GM19035 (cell line): ENCODE measurements at regions not wholly inside any gene's neighbourhood (a gene's known extent, or its start where the extent isn't known, plus 50 kb on each side); places are given as distances from the start of the nearest gene placed in this dataset.
"Not testable (repeated sequence)": the region's sequence is repeated elsewhere in the genome, so short reads cannot be mapped to it uniquely, and the experiment has no call there.

Source experiments
- ATAC-seq: cut with Tn5 transposase; IDR thresholded peaks from one replicate; pipeline ENCODE4 v1.9.1; 2021; ENCODE audit not compliant: unreplicated experiment

DNA sequence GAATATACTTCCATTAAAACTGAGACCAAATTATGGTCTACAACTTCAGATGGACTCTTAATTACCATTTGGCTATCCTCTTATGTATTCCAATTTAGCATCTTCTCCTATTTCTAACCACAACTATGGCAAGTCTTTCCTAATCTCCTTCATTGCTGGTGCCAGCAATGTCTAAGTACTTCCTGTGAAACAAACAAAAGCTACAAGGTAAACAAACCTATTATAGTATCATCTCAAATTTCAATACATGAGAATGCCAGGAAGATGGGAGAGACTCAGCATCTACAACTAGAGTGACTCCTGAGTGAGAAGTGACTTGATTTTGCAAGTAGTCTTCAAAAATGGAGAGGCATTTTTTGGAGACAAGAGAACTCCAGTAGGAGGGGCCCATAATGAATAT is 202.9 kb upstream of the ATXN7L3B start:
- no peak for ATAC-seq

- ATAC-seq = no peak
Measured at GRCh38 chr12:74337951-74338350, 199.7 kb upstream of the ATXN7L3B start.

DNA sequence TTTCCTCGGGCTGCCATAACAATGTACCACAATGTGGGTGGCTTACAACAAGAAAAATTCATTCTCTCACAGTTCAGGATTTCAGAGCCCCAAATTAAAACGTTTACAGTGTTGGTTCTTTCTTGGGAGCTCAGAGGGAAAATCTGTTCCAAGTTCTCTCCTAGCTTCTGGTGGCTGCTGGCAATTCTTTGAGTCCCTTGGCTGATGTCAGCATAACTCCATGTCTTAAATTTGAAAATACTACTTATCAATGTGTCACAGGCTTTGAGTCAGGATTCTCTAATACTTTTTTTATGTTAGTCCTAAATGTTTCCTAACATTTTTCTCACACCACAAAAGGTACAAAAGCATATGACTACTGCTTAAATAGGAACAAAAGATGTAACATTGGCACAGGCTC is 198.4 kb upstream of the ATXN7L3B start:
- ATAC-seq = no peak

DNA sequence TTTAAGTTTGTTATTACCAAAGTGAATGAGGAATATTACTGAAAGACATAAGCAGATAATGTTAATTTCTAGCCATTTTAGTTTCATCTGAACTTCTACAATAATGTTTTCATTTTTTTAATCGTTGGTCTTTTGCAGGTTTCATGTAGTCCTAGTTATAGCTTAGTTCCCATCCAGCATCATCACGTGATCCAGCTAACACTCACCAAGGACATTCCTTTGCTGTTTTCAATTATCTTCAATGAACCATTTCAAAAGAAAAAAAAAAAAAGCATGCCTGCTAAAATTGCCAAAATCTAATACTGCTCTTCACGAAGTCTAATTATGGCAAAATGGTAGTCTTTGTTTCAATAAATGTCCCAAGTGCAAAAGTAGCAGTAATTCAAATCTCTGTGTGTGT is 187.7 kb upstream of the ATXN7L3B start:
- no peak for ATAC-seq

- ATAC-seq = peak; percentile 87
Measured at GRCh38 chr12:74365178-74365964, 172.3 kb upstream of the ATXN7L3B start.

DNA sequence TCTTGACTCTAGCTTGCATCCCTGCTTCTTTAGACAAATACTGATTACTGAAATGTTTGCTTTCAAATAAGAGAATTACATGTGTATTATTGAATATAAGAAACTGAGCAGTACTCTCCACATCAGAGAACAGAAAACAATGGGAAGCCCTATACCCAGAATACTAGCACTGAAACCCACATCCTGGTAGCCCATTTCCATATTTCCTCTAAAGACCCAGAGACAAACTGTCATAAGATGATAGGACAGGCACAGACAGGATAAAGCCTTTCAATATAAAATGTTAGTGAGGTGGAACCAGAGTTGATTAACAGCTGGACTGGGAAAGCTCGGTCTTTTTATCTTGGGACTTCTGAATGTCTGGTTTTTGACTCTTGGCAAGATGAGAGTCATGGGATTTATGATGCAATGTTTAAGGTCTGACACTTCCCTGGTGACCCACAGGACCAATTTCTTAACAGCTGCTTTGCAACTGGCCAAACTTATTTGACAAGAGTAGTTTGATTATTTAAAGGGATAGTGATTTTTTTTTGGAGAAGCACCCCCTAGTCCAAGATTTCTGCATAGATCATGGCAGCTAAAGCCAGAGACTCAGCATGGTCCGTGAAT is 166.9 kb upstream of the ATXN7L3B start:
- ATAC-seq = no peak

DNA sequence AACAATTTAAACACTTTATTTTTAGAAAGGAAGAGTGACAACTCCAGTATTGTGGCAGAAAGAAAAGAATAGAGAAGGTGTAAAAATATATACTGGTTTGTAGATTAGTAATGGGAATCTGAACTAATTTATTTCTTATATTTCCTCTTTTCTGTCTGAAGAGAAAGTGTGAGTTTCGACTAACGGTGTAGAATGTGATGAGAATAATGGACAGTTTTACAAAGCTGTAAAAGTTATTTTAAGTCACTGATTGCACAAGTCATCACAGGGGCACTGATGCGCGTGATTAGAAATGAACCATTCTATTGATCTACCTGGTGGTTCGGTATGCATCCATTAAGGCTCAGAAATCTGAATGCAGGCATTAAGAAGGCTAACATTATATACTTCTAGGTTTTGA is 158.5 kb upstream of the ATXN7L3B start:
- ATAC-seq = no peak

DNA sequence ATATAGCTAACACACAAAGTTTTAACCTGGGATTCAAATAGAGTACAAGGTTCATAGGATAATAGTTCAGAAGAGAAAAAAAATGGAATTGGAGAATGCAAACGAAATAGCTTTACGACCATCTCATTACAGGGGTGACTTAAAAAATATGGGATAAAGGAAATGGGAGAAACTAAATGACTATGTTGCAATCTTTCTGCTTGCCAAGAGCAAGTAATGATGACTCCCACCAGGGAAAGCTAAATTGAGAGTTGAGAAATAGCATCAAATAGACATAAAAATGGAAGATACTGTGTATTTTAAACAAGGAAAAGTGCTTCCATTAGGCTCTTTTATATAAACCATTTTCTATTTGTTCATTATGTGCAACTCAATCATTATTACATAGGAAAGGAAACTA is 155.7 kb upstream of the ATXN7L3B start:
- ATAC-seq = no peak

- ATAC-seq = no peak
Measured at GRCh38 chr12:74382983-74383382, 154.7 kb upstream of the ATXN7L3B start.

DNA sequence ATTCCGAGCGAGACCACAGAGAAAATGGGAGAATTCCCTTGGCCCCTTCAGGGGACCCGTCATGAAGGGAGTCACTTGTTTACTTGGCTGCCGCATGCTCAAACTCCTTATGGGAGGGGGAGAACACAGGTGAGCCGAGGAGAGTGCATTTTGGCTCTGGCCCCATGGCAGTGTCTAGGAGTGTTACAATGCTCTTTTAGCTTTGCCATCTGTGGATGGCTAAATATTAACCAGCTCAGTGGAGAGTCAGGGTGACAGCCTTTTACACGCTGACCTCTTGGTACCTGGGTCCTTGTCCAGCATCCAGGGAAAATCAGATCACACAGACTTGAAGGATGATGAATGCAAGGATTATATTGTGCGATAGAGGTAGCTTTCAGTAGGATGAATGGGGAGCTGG is 146.4 kb upstream of the ATXN7L3B start:
- ATAC-seq = no peak

- no peak for ATAC-seq
Measured at GRCh38 chr12:74393272-74393671, 144.4 kb upstream of the ATXN7L3B start.

DNA sequence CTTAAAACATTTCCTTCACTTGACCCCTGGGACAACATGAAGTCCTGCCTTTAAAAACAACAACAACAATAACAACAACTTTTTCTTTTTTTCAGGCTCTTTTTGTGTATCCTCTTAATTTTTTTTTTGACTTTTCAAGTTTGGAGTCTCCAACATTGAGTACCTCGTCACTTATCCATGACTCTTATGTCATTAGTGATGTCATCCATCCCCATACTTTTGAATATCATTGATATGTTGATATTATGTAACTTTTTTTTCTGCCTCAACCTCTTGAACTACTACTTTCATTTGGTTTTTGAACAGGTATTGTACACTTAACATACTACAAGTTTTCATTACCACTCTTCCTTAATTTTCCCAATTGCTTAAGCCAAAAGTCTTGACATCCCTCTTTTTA is 143.0 kb upstream of the ATXN7L3B start:
- ATAC-seq = no peak

DNA sequence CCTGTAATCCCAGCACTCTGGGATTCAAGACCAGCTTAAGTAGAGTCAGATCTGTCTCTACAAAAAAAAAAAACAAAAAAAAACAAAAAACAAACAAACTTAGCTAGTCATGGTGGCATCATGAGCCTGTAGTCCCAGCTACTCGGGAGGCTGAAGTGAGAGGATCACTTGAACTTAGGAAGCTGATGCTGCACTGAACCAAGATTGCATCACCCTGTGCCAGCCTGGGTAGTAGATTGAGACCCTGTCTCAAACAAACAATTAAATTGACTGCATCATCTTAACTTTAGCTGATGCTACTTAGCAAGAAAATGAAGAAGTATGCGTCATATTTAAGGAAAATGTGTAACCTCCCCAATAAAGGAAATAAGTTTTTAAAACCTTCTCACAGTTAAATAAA is 136.6 kb upstream of the ATXN7L3B start:
- ATAC-seq = no peak

GRCh38 chr12:74401966-74402365 is 135.7 kb upstream of the ATXN7L3B start:
- no peak for ATAC-seq

- not testable (repeated sequence) for ATAC-seq
Measured at GRCh38 chr12:74403221-74403470, 134.5 kb upstream of the ATXN7L3B start.

DNA sequence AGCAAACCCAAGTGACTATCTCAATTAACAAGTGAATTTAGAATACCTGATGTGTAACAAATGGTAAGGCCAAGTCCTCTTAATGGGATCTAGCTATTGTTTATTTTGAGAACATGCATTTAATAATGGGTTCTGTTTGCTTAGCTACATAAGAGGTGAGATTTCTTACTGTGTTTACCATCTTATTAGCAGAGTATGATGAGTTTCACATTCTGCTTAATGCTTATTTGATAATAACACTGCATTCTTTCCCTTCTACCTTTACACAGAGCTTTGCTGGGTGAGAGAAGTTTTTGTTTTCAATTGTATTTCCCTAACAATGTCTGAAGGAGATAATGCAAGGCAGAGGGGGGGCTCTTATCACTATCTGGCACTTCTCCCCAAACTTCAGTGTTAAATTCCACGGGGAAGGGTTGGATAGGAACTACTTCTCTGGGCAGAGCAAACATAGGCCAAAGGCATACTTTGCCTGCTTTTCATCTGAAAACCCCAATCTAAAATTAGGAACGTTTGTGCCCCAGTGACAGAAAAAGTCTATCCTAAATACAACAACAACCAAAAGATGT is 129.0 kb upstream of the ATXN7L3B start:
- ATAC-seq = no peak

DNA sequence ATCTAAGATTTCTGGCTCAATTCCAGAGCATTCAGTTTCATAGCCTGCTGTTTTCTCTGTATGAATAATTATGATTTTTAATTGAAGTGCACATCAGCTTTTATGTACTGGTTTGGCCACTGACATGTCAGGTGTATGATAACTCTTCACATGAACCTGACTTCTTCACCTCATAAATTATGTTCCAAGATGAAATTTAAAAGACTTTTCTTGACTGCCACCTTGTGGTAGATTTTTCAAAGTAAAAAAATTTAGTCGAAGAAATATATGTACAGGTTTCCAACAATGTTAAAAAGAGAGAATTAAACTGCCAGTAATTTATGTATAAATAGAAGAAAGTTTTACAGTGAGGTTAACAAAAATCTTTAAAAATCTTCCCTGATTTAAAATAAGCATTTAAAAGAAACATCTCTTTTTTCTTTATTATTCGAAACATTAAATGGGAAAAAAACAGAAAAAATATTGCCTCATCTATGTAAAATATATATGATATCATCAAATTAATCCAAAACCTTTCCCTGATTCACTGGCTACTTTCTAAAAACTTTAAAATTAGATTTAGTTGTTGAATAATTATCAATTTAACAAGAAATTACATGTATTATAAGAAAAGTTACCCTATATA is 124.9 kb upstream of the ATXN7L3B start:
- no peak for ATAC-seq

GRCh38 chr12:74415633-74416032 is 122.0 kb upstream of the ATXN7L3B start:
- no peak for ATAC-seq

DNA sequence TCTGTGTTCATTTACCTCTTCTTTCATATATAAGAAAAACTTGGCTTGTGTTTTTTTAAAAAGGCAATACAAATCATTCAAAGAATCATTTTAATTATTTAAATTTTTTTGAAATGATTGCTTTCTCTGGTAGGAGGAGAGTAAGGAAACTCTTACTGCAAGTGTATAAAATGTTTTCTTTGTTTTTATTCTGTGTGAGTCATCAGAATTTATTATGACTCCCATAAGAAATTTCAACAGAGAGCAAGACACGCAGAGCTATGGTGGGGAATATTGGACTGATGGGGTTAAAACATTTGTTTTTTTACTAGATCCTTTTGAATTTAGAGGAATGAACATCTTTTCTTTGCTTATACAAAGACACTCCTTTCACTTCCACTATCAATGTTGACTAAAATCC is 119.1 kb upstream of the ATXN7L3B start:
- no peak for ATAC-seq

DNA sequence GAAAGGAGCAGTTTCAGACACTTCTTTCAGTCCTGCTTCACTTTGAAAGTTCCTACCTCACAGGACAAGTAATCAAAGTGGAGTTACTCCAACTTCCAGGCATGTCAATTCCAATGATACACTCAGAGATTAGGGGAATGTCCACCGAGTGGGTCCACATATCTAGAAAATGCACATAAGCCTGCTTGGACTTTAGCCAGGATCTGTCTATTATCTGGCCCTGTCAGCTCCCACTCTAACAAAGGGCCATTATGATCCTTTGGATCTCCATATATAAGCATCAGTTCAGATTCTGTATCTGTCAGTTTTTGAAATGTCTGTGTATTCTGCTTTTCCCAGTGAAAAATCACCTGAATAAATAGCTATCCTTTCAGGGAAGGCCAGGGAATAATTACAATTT is 112.9 kb upstream of the ATXN7L3B start:
- ATAC-seq = no peak

- ATAC-seq = no peak
Measured at GRCh38 chr12:74426091-74426490, 111.5 kb upstream of the ATXN7L3B start.

DNA sequence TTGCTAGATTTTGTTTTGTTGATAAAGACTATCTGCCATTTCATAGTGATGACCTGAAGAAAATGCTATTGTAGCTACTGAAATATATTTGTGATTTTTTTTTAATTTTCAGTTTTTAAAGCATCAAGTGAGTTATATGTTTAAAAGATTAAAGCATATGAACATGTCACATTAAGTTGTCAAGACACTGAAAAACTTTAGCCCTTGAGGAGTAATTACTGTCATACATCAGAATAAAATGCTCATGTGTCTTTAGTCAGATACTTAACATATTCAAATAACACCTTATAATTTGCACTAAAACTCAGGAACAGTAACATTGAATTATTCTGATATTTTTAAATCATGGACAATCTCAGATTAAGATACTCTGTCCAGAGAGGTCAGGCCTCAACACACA is 108.1 kb upstream of the ATXN7L3B start:
- no peak for ATAC-seq
